HG03571 (cell line): ENCODE measurements at regions not wholly inside any gene's neighbourhood (a gene's known extent, or its start where the extent isn't known, plus 50 kb on each side); places are given as distances from the start of the nearest gene placed in this dataset.
A peak's percentile ranks its signal among the peaks of the same experiment; 100 is the strongest.
"Not testable (repeated sequence)": the region's sequence is repeated elsewhere in the genome, so short reads cannot be mapped to it uniquely, and the experiment has no call there.

ENCODE experiments used
- ATAC-seq: cut with Tn5 transposase; IDR thresholded peaks from one replicate; pipeline ENCODE4 v1.9.1; 2021; ENCODE audit not compliant: unreplicated experiment

DNA sequence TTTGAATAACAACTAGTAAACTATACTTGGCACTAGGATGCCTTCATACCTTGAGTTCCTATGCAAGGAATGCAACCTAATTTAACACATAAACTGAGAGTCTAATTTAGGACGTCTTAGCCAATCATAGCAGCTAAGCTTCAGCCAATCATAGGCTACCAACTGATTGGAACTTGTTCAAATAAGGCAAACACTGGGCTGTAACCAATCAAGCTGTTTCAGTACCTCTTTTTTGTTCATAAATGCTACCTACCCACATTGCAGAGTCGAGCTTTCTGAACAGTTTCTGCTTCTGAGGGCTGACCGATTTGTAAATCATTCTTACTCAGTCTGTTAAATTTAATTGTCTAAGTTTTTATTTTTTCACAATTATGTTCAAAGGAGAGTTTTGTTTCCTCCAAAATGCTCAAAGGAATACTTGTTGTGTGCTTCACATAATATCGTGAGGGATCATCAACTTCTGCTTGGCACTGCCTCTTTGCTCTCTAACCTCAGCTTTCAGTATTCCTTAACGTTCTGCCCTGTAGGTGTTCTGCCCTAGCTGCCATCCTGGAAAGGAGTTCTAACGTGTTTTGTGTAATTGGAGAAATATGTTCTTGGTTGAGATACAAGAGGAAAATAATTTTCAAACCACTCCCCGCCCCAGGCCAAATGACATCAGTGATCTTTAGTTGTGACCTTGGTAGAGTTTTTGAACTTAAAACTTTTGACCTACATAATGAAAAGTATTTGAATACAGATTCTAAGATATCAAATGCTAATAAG is 380.4 kb upstream of the MIS18BP1 start:
- ATAC-seq = no peak

DNA sequence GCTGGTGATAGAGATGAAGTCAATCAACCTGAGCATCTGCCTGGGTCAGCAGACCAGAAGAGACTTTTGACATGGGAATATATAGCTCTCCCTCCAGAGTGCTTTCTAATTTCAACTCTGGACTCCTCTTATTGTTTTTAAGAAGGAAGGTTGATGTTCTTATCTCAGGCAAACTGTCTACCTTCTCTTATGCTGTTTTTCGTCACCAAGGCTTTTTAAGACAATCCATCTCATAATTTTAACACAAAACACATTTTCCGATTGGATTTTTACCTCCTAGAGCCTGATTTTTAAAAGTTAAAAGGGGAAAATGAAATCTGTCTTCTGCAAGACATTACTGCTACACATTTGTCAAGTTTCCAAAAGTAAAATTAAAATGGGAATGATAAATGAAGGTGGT is 368.7 kb upstream of the MIS18BP1 start:
- ATAC-seq = no peak

DNA sequence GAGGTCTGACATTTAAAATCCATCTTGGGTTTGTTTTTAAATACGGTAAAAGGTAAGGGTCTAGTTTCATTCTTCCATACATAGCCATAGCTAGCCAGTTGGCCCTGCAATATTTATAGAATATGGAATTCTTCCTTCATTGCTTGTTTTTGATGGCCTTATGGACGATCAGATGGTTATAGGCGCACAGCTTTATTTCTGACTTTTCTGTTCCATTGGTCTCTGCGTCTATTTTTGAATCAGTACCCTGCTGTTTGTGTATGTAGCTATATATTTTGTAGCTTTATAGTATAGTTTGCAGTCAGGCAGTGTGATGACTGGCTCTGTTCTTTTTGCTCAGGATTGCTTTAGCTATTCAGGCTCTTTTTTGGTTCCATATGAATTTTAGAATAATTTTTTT is 366.8 kb upstream of the MIS18BP1 start:
- ATAC-seq = no peak

DNA sequence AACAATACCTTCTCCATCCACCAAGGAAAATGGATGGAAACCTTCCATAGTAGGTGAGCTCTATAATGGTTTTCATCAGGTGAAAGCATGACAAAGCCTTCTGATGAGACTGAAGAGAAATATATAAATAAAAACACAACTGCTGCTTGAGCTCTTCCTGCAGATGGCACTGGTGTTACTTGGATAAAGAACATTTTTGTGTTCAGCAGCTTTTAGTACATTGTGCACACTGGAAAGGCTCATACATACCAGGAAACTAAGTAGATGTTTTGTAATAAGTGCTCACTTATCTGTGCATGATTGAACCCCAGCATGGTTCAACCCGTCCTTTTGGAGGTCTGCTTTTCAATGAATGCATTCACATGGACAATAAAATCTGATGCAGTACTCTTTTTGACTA is 357.3 kb upstream of the MIS18BP1 start:
- ATAC-seq = no peak

DNA sequence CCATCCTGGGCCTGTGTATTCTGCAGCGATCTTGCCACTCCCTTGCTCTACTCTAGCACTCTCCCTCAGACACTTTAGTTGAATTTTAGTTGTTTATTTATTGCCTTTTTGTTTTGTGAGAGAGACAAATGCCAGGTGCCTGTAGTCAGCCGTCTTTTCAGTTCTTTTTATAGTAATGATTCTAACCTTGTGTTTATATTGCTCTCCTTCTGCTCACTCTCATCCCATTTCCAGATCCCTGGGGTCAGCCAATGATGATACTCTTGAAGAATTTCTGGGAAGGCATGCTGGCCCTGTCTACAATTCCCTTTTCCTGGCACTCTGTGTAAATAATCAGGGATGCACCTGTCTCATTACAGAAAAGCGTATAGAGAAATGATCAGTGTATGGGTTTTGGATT is 334.1 kb upstream of the MIS18BP1 start:
- no peak for ATAC-seq

DNA sequence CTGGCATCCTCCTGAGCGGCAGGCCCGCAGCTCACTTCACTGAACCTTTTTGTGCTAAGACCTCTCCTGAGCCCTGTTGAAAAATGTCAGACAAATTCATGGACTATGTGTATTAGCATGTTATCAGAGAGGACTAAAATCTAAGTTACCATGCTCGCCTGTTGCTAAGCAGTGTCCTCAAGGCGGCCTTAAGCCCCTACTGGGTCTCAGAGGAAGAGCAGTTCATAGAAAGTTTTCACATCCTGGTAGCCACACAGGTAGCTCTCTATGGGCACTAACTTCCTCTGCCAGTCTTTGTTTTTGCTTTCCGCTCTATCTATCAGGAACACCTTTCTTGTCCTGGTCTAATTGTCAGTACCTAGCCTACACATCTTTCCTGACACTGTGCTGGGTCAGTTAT is 306.6 kb upstream of the MIS18BP1 start:
- no peak for ATAC-seq

DNA sequence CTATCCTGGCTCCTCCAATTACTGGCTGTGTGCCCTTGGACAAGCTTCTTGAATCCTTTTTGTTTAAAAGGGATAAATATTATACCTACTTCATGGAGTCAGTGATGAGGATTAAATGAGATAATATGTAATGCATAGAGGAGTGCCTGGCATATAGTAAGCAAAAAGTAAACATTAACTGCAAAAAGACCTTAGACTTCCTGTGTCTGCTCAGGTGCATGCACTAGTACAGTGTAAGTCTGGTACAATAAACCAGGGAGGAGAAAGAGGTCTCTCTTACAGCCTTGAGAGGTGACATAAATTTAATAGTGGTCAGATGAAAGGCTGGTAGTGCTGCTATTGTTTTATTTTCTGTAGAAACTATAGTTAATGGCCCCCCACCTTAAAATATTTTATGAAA is 305.2 kb upstream of the MIS18BP1 start:
- ATAC-seq = no peak

DNA sequence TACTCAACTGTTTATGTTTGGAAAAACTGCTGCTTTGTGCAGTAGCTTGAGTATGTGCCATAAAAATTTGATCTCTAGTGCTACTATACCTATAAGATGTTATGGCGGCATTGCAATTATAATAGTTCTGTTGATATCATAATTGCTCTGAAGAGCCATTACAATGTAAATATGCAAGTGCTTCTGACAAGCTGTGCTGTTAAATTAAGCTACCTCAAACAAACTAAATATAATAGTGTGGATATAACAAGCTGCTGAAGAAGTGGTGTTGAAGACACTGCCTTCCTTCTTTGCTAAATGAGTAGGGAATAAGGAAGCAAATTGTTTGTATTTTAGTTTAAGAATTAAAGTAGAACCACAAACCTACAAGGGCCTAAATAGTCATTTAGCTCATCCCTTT is 301.0 kb upstream of the MIS18BP1 start:
- ATAC-seq = no peak

DNA sequence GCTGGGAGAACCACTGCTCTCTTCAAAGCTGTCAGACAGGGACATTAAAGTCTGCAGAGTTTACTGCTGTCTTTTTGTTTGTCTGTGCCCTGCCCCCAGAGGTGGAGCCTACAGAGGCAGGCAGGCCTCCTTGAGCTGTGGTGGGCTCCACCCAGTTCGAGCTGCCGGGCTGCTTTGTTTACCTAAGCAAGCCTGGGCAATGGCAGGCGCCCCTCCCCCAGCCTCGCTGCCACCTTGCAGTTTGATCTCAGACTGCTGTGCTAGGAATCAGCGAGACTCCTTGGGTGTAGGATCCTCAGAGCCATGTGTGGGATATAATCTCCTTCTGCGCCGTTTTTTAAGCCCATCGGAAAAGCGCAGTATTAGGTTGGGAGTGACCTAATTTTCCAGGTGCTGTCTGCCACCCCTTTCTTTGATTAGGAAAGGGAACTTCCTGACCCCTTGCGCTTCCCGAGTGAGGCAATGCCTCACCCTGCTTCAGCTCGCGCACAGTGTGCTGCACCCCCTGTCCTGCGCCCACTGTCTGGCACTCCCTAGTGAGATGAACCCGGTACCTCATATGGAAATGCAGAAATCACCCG is 298.3 kb upstream of the MIS18BP1 start:
- ATAC-seq = not testable (repeated sequence)

DNA sequence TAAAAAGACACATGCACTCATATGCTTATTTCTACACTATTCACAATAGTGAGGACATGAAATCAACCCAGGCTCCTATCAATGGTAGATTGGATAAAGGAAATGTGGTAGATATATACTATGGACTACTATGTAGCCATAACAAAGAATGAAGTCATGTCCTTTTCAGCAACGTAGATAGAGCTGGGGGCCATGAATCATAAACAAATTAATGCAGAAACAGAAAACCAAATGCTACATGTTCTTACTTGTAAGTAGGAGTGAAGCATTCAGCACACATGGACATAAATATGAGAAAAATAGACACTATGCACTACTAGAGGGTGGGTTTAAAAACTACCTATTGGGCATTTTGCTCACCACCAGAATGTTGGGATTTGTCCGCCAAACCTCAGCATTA is 278.0 kb upstream of the MIS18BP1 start:
- ATAC-seq = no peak

DNA sequence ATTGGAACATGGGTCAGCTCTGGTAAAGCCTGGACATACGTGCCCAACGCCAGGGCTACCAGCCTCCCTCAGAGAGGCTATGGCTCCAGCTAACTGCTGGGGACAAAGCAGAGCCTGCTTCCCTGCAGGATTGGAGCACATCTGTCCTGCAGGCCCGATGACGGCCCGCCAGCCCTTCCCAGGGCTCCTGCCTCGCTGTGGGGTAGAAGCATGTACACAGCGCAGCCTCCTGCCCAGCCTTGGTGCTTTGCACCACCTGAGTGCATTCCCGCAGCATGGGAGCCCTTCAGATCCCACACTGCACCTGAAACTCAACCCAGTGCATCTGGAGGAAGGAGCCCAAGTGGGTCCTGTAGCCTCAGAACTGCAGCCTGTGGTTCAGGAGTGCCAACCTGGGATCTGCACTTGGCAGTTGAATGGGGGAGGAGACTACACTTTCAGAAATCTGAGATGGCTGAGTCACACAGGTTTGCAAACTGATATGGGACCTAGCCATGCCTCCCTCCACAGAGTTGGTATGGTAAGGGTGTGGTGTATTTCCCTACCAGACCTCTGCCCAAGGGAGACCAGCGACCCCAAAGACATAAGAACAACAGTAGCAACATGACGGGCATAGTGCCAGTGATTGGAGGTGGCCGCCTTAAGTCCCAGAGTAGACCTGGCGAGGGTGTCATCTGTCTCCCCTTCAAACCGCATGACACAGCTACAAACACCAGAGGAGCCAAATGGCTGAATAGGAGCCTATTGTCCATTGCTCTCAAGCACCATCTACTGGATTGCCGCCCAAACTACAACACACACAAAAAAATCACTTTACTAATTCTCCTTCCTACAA is 273.9 kb upstream of the MIS18BP1 start:
- peak; percentile 72 for ATAC-seq

DNA sequence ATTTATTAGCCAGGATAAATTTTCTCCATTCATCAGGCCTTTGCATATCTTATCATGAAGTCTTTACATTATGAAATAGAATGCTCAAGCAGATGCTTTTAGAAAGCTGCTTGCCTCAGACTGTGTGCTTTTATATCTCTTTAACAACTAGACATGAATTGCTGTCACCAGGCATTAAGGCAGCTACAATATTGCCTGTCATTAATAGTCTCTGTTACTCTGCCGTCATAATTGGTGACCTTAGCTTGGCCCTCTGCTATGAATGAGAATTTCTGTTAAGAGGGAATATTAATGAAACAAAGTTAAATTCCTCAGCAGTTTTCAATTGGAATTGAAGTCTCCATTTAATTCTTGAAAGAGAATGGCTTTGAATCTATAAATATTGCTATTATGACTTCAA is 266.8 kb upstream of the MIS18BP1 start:
- ATAC-seq = no peak

DNA sequence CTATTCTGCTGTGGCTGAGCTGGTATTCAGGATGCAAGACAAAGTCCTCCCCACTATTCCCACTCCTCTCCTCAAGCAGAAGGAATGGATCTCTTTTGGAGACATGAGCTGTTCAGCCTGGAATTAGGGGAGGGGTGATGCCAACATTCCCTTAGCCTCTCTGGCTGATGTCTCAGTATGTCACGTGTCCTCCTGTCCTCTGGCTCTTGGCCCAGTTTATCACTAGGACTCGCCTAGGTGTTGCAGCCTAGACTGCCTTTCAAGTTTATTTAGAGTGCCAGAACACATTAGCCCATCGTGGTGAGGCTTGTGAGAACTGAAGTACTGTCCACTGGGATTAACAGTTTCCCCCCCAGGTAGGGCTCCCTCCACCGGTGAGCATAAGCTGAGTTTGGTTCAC is 239.9 kb upstream of the MIS18BP1 start:
- ATAC-seq = no peak

DNA sequence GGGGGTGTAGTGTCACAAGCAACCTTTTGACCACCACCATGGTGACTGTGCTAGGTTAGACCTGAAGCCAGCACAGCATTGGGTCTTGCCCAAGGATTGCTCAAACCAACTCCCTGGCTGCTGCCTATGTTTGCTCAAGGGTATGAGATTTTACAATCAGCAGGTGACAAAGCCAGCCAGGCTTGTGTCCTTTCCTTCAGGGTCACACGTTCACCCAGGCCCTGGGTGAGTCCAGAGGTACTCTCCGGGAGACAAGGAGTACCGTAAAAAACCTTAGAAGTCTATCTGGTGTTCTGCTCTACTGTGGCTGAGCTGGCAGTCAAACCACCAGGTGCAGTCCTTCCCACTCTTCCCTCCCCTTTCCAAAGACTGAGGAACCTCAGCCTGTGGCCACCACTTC is 238.9 kb upstream of the MIS18BP1 start:
- no peak for ATAC-seq

DNA sequence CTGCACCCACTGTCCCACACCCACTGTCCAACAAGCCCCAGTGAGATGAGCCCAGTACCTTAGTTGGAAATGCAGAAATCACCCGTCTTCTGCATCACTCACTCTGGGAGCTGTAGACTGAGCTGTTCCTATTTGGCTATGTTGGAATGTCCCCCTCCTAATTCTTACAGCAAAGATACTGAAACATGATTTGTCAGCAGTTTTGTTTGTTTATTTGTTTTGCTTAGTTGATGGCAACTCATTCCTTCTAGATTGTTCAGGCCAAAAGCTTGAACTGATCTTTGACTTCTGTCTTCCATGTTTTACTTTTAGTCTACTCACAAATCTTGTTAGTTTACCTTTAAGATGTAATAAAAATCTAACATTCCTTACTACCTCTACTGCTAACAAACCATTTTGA is 233.6 kb upstream of the MIS18BP1 start:
- ATAC-seq = no peak

DNA sequence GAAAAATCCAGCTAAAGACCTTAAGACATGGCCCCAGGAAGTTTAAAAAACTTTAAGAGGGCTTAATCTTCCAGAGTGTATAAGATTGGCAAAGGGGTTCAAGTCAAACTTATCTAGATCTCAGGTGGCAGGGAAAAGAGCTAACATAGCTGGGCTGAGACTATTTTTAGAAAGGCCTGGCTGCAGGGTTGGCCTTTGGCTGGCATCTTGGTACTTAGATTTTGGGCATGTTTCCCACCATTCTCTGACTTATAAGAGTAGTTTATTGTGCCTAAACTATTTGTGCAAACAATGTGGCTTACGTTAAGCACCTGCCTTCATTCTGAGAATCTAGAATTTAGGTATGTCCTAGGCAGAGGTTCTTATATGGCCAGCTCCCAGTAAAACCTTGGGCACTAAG is 214.0 kb upstream of the MIS18BP1 start:
- ATAC-seq = no peak

DNA sequence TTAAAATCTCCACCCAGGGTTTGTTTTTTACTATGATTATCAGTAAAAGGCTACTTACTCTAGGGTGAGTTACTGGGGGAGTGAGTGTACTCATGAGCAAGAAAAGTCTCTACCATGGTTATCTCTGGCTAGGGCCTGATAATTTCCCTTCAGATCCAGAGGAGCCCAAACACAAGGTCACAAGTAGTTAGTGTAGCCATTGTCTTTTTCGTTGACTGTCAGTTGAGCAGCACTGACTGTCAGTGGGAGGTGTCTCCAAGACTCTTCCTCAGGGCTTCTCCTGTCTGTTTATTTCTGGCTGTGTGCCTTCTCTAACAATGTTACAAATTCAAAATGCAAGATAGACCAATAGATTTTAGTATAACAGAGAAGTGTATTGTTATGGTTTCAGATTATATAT is 181.2 kb upstream of the MIS18BP1 start:
- no peak for ATAC-seq

DNA sequence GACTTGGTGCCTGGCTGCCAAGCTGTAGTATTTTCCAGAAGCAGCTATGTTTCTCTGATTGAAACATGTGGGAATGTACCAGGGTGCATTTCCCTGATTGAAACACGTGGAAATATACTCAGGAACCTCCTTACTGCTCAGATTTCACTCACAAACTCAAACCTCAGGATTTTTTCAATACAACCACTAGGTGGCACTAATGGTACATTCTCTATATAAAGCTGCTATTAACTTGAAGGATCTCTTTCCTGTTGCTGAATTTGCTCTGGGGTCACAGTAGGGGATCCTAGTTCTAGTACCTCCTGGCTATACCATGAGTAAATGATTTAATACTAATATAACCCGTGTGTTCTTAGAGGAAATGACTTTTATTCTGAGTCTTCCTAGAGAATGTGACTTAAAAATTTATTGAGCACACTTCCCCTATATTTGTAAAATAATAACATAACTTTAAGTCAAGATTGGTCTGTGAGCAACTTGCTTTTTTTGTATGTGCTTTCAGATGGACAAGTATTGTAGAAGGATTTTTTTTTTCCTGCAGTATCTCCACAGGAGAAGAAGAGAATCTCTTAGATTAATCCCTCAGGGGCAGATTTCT is 173.8 kb upstream of the MIS18BP1 start:
- ATAC-seq = no peak

DNA sequence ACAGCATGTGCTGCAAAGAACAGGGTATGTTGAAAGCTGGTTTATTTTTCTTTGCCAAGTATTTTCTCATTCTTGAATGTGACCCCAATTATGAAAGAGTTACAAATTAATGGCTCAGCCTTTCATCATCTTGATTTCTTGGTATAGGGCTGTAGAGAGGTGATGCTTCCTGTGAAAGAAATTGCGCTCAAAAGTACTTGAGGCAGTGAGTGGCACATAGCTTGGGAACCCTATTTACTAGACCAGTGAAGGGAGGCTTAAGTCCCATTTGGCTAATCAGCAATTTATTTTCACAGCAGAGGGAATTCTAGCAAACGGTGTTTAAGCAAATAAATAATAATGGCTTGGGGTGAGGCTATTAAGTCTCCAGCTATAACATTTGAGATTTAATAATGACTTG is 153.9 kb upstream of the MIS18BP1 start:
- no peak for ATAC-seq

DNA sequence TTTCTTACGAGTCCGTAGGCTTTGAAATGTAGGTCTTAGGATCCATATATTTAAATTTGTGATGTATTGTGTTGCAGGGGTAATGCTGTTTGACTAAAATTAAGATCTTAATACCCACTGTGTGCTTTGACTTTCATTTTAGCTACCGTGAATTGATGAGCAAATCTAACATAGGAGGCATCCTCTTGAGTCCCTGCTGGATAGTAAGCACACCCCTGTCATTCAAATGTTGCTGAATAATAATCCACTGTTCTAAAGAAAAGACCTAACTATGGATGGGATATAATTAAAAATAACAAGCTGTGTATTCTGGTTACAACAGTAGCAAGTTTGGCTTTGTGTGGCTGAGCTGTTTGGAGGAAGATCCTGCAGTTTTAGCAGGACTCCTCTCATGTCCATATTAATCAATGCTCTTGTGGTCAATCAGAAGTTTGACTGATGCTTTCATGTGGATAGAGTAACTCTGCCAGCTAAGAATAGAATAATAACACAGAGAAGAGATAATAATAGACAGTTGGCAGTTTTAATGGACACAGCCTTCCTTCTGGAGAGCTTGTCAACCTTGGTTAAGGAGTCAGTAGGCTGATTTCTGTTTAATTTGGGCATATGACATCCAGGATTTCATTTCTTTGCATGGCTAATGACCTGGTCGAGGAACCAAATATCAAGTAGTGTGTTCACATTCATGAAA is 148.1 kb upstream of the MIS18BP1 start:
- no peak for ATAC-seq

DNA sequence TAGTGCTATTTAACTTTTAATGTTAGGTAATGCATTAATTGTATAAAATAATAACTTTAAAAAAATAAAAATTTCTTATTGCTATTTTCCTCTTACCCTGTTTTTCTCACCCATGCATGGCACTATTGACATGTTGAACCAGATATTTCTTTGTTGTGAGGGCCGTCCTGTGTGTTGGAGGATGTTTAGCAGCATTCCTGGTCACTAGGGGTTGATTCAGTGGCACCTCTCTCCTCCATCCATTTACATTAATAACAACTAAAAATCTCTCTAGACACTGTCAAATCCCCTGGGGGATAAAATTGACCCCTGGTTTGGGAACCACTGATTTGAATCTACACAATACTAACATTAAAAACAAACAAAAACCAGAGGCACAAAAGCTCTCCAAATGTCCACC is 147.5 kb upstream of the MIS18BP1 start:
- no peak for ATAC-seq
